GM19397 (cell line): ENCODE measurements at regions not wholly inside any gene's neighbourhood (a gene's known extent, or its start where the extent isn't known, plus 50 kb on each side); places are given as distances from the start of the nearest gene placed in this dataset.

Source experiments
- ATAC-seq: cut with Tn5 transposase; IDR thresholded peaks from one replicate; pipeline ENCODE4 v1.9.1; 2021; ENCODE audit warnings: mild to moderate bottlenecking, moderate library complexity; ENCODE audit not compliant: unreplicated experiment

- no peak for ATAC-seq
These were observed 344.6 kb downstream of the UBE3D start for GRCh38 chr6:82720992-82721391.

- no peak for ATAC-seq
These were observed 329.9 kb downstream of the UBE3D start for GRCh38 chr6:82735790-82736189.

- no peak for ATAC-seq
These were observed 327.7 kb downstream of the UBE3D start for GRCh38 chr6:82737965-82738364.

- no peak for ATAC-seq
These were observed 326.9 kb downstream of the UBE3D start for GRCh38 chr6:82738773-82739172.

- no peak for ATAC-seq
These were observed 326.3 kb downstream of the UBE3D start for GRCh38 chr6:82739303-82739702.

GRCh38 chr6:82740072-82740471 is 325.6 kb downstream of the UBE3D start:
- no peak for ATAC-seq

- ATAC-seq: no peak
These were observed 324.2 kb downstream of the UBE3D start for GRCh38 chr6:82741325-82741995.

- no peak for ATAC-seq
These were observed 323.6 kb downstream of the UBE3D start for GRCh38 chr6:82741996-82742385.

GRCh38 chr6:82744286-82745015 is 321.2 kb downstream of the UBE3D start:
- no peak for ATAC-seq

- ATAC-seq: no peak
These were observed 315.1 kb downstream of the UBE3D start for GRCh38 chr6:82750556-82750955.

- ATAC-seq: no peak
These were observed 313.9 kb downstream of the UBE3D start for GRCh38 chr6:82751718-82752117.

GRCh38 chr6:82761674-82762345 is 303.8 kb downstream of the UBE3D start:
- no peak for ATAC-seq

GRCh38 chr6:82766476-82766875 is 299.2 kb downstream of the UBE3D start:
- no peak for ATAC-seq

- ATAC-seq: no peak
These were observed 298.6 kb downstream of the UBE3D start for GRCh38 chr6:82767037-82767436.

- no peak for ATAC-seq
These were observed 298.2 kb downstream of the UBE3D start for GRCh38 chr6:82767447-82767846.

GRCh38 chr6:82772851-82773717 is 292.6 kb downstream of the UBE3D start:
- ATAC-seq: no peak

- no peak for ATAC-seq
These were observed 290.3 kb downstream of the UBE3D start for GRCh38 chr6:82775361-82775760.

- ATAC-seq: no peak
These were observed 289.7 kb downstream of the UBE3D start for GRCh38 chr6:82775981-82776380.

GRCh38 chr6:82779041-82779440 is 286.6 kb downstream of the UBE3D start:
- ATAC-seq: no peak

- no peak for ATAC-seq
These were observed 285.3 kb downstream of the UBE3D start for GRCh38 chr6:82780334-82780733.

- ATAC-seq: no peak
These were observed 283.9 kb downstream of the UBE3D start for GRCh38 chr6:82781620-82782204.
